ENCODE measurements at regions not wholly inside any gene's neighbourhood (a gene's known extent, or its start where the extent isn't known, plus 50 kb on each side); places are given as distances from the start of the nearest gene placed in this dataset.
"Not testable (repeated sequence)": the region's sequence is repeated elsewhere in the genome, so short reads cannot be mapped to it uniquely, and the experiment has no call there.

- no peak for DNase-seq
These were observed 353.9 kb upstream of the LMCD1 start for GRCh38 chr3:8147711-8148110.

- no peak for DNase-seq
These were observed 348.7 kb upstream of the LMCD1 start for GRCh38 chr3:8152821-8153418.

GRCh38 chr3:8153800-8154199 is 347.8 kb upstream of the LMCD1 start:
- no peak for DNase-seq

GRCh38 chr3:8154617-8155016 is 347.0 kb upstream of the LMCD1 start:
- DNase-seq, result no peak

GRCh38 chr3:8156138-8156537 is 345.5 kb upstream of the LMCD1 start:
- no peak for DNase-seq

- no peak for DNase-seq
These were observed 344.8 kb upstream of the LMCD1 start for GRCh38 chr3:8156831-8157230.

- no peak for DNase-seq
These were observed 344.0 kb upstream of the LMCD1 start for GRCh38 chr3:8157640-8158039.

- no peak for DNase-seq
These were observed 337.5 kb upstream of the LMCD1 start for GRCh38 chr3:8164145-8164544.

DNA sequence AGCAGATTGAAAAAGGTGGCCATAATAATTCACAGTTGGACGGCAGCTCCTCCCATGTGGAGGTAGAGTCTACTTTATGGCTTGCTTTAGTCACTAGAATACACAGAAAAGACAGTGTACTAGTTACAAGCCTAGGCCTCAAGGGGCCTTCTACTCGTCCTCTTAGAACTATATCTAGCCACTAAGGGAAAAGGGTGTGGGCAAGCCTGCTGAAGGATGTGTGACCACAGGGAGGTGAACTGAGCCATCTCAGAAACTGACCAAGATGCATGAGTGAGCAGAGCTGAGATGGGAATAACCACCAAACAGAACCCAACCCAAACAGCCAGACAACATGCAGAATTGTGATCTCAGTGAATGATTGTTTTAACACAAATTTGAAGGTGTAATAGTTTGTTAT is 335.6 kb upstream of the LMCD1 start:
- no peak for DNase-seq

DNA sequence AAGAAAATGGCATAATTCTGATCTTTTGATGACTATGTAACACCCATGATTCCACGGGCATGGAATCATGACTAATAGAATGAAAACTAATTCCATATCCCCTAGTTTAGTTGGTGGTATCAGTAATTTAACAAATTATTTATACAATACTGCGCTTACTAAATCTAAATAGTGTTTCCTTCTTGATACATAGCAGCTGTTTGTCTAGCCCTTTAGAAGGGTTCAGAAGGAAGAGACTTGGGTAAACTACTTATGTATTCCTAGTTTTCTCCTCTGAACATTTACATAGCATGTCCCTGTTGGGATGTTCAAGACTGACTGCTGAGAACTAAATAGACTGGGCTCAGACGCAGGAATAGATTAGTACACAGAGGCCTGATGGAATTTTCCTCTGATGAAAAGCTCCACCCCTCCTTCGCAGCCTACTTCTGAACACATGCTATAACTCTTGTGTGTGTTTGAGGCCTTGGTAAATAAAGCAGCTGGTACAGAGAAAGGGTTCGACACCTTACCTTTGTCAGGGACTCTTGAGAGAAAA is 330.6 kb upstream of the LMCD1 start:
- DNase-seq, result no peak

DNA sequence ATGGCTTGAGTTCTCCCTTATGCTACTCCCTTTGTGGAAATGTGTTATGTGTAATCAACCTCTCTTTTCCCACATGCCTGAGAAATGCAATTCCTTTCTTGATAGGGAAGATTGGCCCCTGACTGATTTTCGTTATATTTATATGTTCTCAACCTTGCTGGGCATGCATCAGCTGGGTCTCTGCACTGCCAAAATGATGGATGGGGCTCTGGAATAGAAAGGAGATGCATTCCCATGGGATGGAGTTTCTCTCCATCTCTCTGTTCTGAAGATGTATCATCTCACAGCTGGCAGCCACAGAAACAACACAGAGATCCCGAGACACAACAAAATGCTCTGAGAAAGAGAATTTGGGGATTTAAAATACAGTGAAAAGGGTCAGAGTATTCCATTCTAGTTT is 327.7 kb upstream of the LMCD1 start:
- no peak for DNase-seq

- DNase-seq, result not testable (repeated sequence)
These were observed 324.7 kb upstream of the LMCD1 start for GRCh38 chr3:8176759-8177483.

DNA sequence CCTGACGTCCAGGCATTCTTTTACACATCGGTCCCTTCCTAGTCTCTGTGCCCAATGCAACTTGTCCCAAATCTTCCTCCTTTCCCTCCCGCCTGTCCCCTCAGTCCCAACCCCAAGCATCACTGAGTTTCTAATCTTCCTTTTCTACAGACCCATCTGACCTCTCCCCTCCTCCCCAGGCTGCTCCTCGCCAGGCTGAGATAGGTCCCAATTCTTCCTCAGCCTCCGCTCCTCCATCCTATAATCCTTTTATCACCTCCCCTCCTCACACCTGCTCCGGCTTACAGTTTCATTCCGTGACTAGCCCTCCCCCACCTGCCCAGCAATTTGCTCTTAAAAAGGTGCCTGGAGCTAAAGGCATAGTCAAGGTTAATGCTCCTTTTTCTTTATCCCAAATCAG is 323.1 kb upstream of the LMCD1 start:
- DNase-seq, result not testable (repeated sequence)

DNA sequence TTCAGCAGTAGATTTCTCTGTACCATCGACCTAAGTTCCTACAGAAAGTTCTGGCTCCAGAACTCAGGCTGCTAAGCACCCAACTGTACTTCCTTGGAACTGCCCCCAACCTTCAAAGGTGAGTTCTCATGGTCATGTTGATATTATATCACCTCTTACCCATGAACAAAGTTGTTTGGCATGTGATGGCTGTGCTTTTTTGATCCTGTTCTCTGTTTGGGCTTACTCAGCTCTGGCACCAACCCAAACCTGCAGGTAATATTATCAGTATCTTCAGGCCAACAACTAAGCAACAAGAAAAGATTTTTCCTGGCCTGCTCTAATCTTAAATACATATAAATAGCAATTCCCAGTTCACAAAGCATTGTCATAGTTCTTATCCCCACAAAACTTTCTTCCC is 318.7 kb upstream of the LMCD1 start:
- DNase-seq, result no peak

- no peak for DNase-seq
These were observed 318.0 kb upstream of the LMCD1 start for GRCh38 chr3:8183627-8184026.

- no peak for DNase-seq
These were observed 315.4 kb upstream of the LMCD1 start for GRCh38 chr3:8186213-8186612.

DNA sequence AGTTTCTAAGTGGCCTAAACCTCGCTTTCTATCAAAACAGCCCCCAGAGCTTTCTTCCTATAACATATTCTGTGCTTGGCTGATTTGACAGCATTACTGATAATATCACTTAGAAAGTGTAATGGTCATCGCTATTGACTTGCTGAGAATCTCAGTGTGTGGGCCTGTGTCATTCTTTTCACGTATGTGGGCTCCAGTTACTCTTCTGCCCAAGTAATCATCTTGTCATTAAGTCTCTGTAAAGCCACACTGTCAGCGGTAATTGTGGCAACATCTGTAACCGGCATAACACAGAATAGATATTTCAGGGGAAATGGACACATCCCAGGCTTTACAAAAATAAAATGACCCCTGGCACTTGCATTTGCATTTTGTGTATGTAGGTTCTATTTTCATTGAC is 313.6 kb upstream of the LMCD1 start:
- DNase-seq, result no peak

DNA sequence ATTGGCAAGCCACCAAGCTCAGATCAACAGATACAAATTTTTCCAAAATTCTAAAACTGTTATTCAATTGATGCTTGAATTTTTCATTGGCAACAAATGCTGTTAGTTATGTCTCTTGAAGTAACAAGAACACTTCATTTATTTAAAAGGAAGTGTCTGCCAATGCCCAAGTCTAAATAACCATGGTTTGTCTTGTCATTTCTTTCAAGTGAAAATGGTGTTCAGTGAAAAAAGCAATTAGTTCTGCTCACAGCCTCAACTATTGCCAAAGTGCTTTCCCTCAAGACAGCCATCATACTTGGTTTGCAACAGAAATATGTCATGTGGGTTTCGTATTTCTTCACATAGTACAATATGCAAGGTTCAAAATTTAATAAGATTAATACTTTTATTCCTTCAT is 312.6 kb upstream of the LMCD1 start:
- no peak for DNase-seq

- DNase-seq, result no peak
These were observed 310.2 kb upstream of the LMCD1 start for GRCh38 chr3:8191406-8191805.

DNA sequence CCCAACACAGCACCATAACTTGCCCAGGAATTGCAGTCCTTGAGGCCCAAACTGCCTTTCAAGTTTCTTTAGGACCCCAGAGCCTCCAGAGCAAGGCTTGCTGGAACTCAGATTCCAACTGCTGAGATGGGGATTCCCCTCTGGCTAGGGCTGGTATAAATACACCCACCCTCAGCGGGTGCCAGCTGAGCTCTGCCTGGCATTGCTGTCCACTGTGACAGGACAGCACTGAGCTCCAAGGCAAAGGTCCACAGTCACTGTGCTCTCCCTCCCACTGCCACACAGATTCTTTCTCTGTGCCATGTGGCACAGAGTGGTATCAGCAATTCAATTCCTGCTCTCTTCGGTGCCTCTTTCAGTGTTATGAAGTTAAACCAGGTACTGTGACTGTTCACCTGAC is 304.2 kb upstream of the LMCD1 start:
- DNase-seq, result no peak

DNA sequence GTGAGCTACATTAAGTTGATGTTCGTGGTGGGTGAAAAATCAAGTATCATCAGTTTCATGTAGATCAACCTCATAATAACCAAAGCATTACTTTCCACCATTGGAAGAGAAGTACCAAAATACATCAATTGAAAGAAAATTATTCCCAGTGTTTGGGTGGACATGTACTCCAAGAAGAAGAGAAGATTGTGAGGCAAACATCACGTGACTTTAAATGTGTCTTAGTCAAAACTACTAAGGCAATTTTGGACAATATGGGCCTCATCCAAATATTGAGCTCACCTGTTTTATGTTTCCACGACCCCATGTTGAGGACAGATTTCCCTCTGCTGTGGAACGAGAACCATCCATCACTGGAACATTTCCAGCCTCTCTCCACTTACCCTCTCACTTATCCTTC is 303.0 kb upstream of the LMCD1 start:
- no peak for DNase-seq

GRCh38 chr3:8200996-8201395 is 300.6 kb upstream of the LMCD1 start:
- DNase-seq, result no peak

DNA sequence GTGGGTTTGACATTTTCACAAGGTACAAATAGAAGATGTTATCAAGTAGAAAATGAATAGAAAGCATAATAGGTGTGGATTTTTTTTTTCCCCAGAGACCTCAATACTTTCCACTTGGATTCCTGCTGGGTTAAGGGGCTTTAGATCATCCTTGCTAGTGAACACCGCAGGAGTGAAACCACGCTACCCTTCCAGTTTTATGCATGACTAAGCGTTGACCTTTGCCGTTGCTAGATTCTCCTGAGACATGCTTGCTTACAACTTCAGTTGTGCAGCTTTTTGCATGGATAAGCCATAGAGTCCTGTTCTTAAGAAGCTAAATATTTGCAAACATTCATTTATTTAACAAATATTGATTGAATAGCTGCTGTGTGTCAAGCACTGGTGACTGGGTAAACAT is 299.7 kb upstream of the LMCD1 start:
- DNase-seq, result no peak

DNA sequence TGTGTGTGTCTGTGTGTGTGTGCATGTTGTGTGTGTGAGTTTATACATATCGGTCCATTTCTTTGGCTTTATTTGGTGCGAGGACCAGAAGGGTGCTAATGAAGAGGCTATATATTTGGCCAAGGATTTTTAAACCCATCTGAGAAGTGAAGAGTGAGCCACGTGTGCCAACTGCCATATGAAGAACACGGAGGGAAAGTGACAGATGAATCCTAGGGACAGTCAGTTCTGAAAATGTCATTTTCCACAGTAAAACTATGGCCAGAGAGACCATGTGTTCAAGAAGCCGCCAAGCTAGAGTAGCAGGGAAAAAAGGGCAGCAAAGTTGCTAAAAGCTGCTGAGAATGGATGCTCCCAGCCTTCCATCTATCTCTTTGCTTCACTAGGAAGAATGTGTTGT is 297.3 kb upstream of the LMCD1 start:
- DNase-seq, result no peak

Measured in GOT3 (cell line).